HepG2 (cell line): ENCODE measurements at regions not wholly inside any gene's neighbourhood (a gene's known extent, or its start where the extent isn't known, plus 50 kb on each side); places are given as distances from the start of the nearest gene placed in this dataset.

Source experiments
- ATAC-seq: fragments of 200-7000 bp; cut with Tn5 transposase; 3 replicates; pipeline ENCODE4 v1.9.1; 2020; ENCODE audit warnings: mild to moderate bottlenecking, moderate library complexity
- BruUV-seq: library from RNA; stranded (reverse); fragments of 400-500 nt; replicated peaks from 2 replicates; lab custom pipeline; 2021; lab: Mats Ljungman, UMichigan
- CTCF ChIA-PET: fragments of 300-600 bp; formaldehyde crosslinking; extraction: SDS; loops from one replicate; lab custom pipeline; 2021; ENCODE audit warnings: low total read pairs, inconsistent platforms, low intra/inter-chr PET ratio; lab: Yijun Ruan, JAX
- POLR2A ChIA-PET: fragments of 350-600 bp; sonication (Branson Sonifier 250); formaldehyde crosslinking; loops from one replicate; lab custom pipeline; 2020; ENCODE audit warnings: antibody characterized with exemption, inconsistent platforms; lab: Yijun Ruan, JAX
- DNase-seq: peaks from one replicate; pipeline ENCODE4 v3.0.0-alpha.2; 2015; ENCODE audit warnings: low spot score
- FAIRE-seq: peaks from 3 replicates; lab custom pipeline; 2011; peaks lifted over from hg19 to GRCh38; lab: Jason Lieb, UNC
- H2AFZ ChIP-seq: one replicate; pipeline ENCODE4 v1.6.1; 2011; ENCODE audit warnings: low read length, inconsistent platforms
- H3K27ac ChIP-seq: fragments of 300-600 bp; 3 replicates; pipeline ENCODE4 v1.8.0; 2011; ENCODE audit warnings: mixed run types, mild to moderate bottlenecking, mixed read lengths, low read length, inconsistent platforms; ENCODE audit not compliant: insufficient read depth; ENCODE audit errors: extremely low read length
- H3K27me3 ChIP-seq, 2 experiments: fragments of 200-600 bp in 1 of 2; 2 replicates in 1 of 2; 3 replicates in 1 of 2; pipeline versions ENCODE4 v1.6.0 to v1.8.0; 2011; ENCODE audit warnings: low read length in 2 of 2, mild to moderate bottlenecking in 2 of 2, moderate library complexity in 2 of 2, inconsistent platforms in 1 of 2; ENCODE audit not compliant: insufficient read depth in 2 of 2, control insufficient read depth in 1 of 2
- H3K36me3 ChIP-seq, 2 experiments: fragments of 200-600 bp in 1 of 2; replicated peaks in 1 of 2; 2 replicates in 1 of 2; 3 replicates in 1 of 2; pipeline versions ENCODE4 v1.5.1 to v1.8.0; 2011; ENCODE audit warnings: low read length in 2 of 2, inconsistent platforms in 1 of 2; ENCODE audit not compliant: insufficient read depth in 2 of 2, control insufficient read depth in 1 of 2
- H3K4me1 ChIP-seq: 2 replicates; pipeline ENCODE4 v1.5.1; 2012; ENCODE audit warnings: low read length, inconsistent platforms; ENCODE audit not compliant: insufficient read depth
- H3K4me2 ChIP-seq: 2 replicates; pipeline ENCODE4 v1.6.0; 2011; ENCODE audit warnings: low read depth, low read length, inconsistent platforms
- H3K4me3 ChIP-seq, 3 experiments: fragments of 200-600 bp in 1 of 3; sonication (generic), shearing (Covaris generic) in 1 of 3; replicated peaks in 1 of 3; 2 replicates each; pipeline ENCODE4 v1.5.1; 2011 to 2016; ENCODE audit warnings: low read length in 3 of 3, inconsistent platforms in 2 of 3, low read depth in 2 of 3, mild to moderate bottlenecking in 2 of 3, control low read depth in 1 of 3, mixed read lengths in 1 of 3; ENCODE audit not compliant: insufficient read depth in 1 of 3
- H3K79me2 ChIP-seq: one replicate; pipeline ENCODE4 v1.6.1; 2011; ENCODE audit warnings: low read length, inconsistent platforms; ENCODE audit not compliant: insufficient read depth
- H3K9ac ChIP-seq: 2 replicates; pipeline ENCODE4 v1.6.0; 2011; ENCODE audit warnings: mild to moderate bottlenecking, low read depth, low read length, inconsistent platforms; ENCODE audit not compliant: insufficient read depth
- H3K9me3 ChIP-seq: 2 replicates; pipeline ENCODE4 v1.5.1; 2012; ENCODE audit warnings: mild to moderate bottlenecking, low read length
- H4K20me1 ChIP-seq: 2 replicates; pipeline ENCODE4 v1.6.0; 2011; ENCODE audit warnings: inconsistent platforms, mild to moderate bottlenecking, low read length, moderate library complexity; ENCODE audit not compliant: insufficient read depth
- KAT7 ChIP-seq: IDR thresholded peaks from 2 replicates; pipeline ENCODE4 v1.6.1; 2018; ENCODE audit warnings: borderline replicate concordance, missing compliant biosample characterization
- MAFK ChIP-seq, 2 experiments: IDR thresholded peaks in 1 of 2; conservative IDR thresholded peaks in 1 of 2; 2 replicates each; pipeline ENCODE4 v1.6.1; 2011; ENCODE audit warnings: improper control_type of control experiment in 2 of 2, low read length in 2 of 2
- NFE2L2 ChIP-seq: fragments of 150-350 bp; IDR thresholded peaks from 2 replicates; pipeline ENCODE4 v1.6.1; 2014; ENCODE audit warnings: low read length
- TEAD3 ChIP-seq: optimal IDR thresholded peaks from 2 replicates; pipeline ENCODE3; 2016; ENCODE audit warnings: borderline replicate concordance
- THYN1 ChIP-seq: sonication (generic); formaldehyde crosslinking; IDR thresholded peaks from 2 replicates; pipeline ENCODE4 v1.8.1; 2023; ENCODE audit warnings: low read depth, mild to moderate bottlenecking, moderate library complexity, missing genetic modification reagents, borderline replicate concordance
- ZNF138 ChIP-seq: sonication (generic); formaldehyde crosslinking; IDR thresholded peaks from 2 replicates; pipeline ENCODE4 v1.5.0; 2020; ENCODE audit warnings: mild to moderate bottlenecking, low read depth, missing genetic modification reagents
- WGBS: methylation state at CpG from one replicate; pipeline ENCODE4 v1.1.6; 2017; ENCODE audit warnings: low lambda C conversion rate; 5-methylcytosine and 5-hydroxymethylcytosine counted together
- in situ Hi-C: cut with HindIII; loops from 2 replicates; pipeline ENCODE4 v1.10.0; 2017; ENCODE audit warnings: low pct_unique_long_range_greater_than_20kb; ENCODE audit not compliant: extremely low pct_ligation_motif_present
- intact Hi-C: fragments of 100-400 bp; cut with micrococcal nuclease; formaldehyde crosslinking; loops from one replicate; pipeline ENCODE4 v1.10.0; 2022; ENCODE audit not compliant: unreplicated experiment
- TF ChIP-seq, protein P1 (sequence below): sonication (generic); formaldehyde crosslinking; IDR thresholded peaks from 2 replicates; pipeline ENCODE4 v1.4.0; 2020; ENCODE audit warnings: missing genetic modification reagents, borderline replicate concordance
- TF ChIP-seq, protein P2 (sequence below): sonication (generic); formaldehyde crosslinking; IDR thresholded peaks from 2 replicates; pipeline ENCODE4 v1.5.1; 2020; ENCODE audit warnings: mild to moderate bottlenecking, missing genetic modification reagents, moderate library complexity
- TF ChIP-seq, protein P3 (sequence below): sonication (generic); formaldehyde crosslinking; IDR thresholded peaks from 2 replicates; pipeline ENCODE4 v1.4.0; 2020; ENCODE audit warnings: mild to moderate bottlenecking, missing genetic modification reagents

DNA sequence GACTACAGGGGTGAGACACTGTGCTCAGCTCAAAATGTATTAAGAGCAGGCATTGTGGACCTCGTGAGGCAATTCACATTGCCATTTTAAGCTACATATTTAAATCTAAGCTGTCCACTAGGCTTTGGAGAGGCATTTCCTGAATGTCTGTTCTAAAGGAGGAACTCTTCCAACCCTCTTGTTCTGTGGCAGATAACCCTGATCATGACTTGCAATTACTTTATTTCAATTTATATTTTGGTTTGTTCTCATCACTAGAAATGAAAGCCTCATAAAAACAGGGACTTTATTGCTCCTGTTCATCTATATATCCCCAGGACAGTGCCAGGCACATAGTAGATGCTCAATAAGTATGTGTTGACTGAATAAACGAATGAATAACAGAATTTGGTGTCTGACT, 84.0 kb upstream of the SALL4 start:
- TF ChIP-seq NFE2L2 (peak; percentile 64), ZNF138 (no peak)
- TF ChIP-seq, protein P1, sequence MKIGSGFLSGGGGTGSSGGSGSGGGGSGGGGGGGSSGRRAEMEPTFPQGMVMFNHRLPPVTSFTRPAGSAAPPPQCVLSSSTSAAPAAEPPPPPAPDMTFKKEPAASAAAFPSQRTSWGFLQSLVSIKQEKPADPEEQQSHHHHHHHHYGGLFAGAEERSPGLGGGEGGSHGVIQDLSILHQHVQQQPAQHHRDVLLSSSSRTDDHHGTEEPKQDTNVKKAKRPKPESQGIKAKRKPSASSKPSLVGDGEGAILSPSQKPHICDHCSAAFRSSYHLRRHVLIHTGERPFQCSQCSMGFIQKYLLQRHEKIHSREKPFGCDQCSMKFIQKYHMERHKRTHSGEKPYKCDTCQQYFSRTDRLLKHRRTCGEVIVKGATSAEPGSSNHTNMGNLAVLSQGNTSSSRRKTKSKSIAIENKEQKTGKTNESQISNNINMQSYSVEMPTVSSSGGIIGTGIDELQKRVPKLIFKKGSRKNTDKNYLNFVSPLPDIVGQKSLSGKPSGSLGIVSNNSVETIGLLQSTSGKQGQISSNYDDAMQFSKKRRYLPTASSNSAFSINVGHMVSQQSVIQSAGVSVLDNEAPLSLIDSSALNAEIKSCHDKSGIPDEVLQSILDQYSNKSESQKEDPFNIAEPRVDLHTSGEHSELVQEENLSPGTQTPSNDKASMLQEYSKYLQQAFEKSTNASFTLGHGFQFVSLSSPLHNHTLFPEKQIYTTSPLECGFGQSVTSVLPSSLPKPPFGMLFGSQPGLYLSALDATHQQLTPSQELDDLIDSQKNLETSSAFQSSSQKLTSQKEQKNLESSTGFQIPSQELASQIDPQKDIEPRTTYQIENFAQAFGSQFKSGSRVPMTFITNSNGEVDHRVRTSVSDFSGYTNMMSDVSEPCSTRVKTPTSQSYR (CRISPR knock-in tag), result no peak
- no peak for ATAC-seq
- no peak for FAIRE-seq
- Histone ChIP-seq H3K4me3 (no peak overlapping the region), H3K4me1 (no peaks in the 10 kb centered on the region), H3K9me3 (no peaks in the 10 kb centered on the region), H2AFZ (no peak overlapping the region), H3K9ac (no peak overlapping the region), H3K4me2 (no peak overlapping the region), H3K79me2 (no peaks in the 10 kb centered on the region), H3K27ac (no peak overlapping the region), H3K27me3 (peaks cover 0 to 8% of the 10 kb centered on the region in 2 experiments; a peak in 1 of 5 replicates), H4K20me1 (no peaks in the 10 kb centered on the region), H3K36me3 (no peaks in the 10 kb centered on the region)
- in situ Hi-C loops, result no loop called here
- CTCF ChIA-PET, result no interaction called here
- 1% methylated on average over 2 of the region's 2 CpGs for WGBS
- POLR2A ChIA-PET, result no interaction called here
- no TSS peak for BruUV-seq
- intact Hi-C loops, result no loop called here
- DNase-seq, result no peak

DNA sequence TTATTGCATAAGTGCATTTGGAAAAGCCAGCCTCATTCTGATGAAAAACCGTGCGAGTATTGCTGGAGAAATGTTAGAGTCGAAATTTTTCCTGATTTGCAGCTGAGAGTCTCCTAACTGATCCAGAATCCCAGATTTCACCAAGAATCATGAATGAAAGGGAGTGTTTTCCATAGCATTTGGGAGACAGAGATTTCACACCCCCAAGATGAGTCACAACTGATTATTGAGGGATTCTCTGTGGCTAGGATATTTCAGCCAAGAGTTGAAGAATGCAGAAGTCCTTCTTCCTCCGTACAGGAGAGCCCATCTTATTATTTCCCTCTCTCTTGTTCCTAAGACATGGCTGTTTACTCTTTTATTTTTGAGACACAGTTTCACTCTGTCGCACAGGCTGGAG, 82.2 kb upstream of the SALL4 start:
- Histone ChIP-seq H3K4me1 (no peaks in the 10 kb centered on the region), H3K36me3 (no peaks in the 10 kb centered on the region), H3K4me2 (no peak overlapping the region), H3K27ac (no peak overlapping the region), H3K9me3 (no peaks in the 10 kb centered on the region), H3K79me2 (no peaks in the 10 kb centered on the region), H2AFZ (no peak overlapping the region), H3K27me3 (peaks cover 0 to 8% of the 10 kb centered on the region in 2 experiments; a peak in 1 of 5 replicates), H4K20me1 (no peaks in the 10 kb centered on the region), H3K4me3 (no peak overlapping the region), H3K9ac (no peak overlapping the region)
- WGBS, result 34% methylated on average over 5 of the region's 5 CpGs
- FAIRE-seq (no peak), ATAC-seq (no peak), DNase-seq (no peak)
- no TSS peak for BruUV-seq
- intact Hi-C loops (no loop called here), in situ Hi-C loops (no loop called here)
- ChIA-PET CTCF (no interaction called here), POLR2A (no interaction called here)
- TF ChIP-seq, protein P2, sequence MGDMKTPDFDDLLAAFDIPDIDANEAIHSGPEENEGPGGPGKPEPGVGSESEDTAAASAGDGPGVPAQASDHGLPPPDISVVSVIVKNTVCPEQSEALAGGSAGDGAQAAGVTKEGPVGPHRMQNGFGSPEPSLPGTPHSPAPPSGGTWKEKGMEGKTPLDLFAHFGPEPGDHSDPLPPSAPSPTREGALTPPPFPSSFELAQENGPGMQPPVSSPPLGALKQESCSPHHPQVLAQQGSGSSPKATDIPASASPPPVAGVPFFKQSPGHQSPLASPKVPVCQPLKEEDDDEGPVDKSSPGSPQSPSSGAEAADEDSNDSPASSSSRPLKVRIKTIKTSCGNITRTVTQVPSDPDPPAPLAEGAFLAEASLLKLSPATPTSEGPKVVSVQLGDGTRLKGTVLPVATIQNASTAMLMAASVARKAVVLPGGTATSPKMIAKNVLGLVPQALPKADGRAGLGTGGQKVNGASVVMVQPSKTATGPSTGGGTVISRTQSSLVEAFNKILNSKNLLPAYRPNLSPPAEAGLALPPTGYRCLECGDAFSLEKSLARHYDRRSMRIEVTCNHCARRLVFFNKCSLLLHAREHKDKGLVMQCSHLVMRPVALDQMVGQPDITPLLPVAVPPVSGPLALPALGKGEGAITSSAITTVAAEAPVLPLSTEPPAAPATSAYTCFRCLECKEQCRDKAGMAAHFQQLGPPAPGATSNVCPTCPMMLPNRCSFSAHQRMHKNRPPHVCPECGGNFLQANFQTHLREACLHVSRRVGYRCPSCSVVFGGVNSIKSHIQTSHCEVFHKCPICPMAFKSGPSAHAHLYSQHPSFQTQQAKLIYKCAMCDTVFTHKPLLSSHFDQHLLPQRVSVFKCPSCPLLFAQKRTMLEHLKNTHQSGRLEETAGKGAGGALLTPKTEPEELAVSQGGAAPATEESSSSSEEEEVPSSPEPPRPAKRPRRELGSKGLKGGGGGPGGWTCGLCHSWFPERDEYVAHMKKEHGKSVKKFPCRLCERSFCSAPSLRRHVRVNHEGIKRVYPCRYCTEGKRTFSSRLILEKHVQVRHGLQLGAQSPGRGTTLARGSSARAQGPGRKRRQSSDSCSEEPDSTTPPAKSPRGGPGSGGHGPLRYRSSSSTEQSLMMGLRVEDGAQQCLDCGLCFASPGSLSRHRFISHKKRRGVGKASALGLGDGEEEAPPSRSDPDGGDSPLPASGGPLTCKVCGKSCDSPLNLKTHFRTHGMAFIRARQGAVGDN, result no peak
- TF ChIP-seq THYN1 (CRISPR knock-in tag), result no peak
- TF ChIP-seq MAFK (conservative IDR thresholded peaks at IDR 0.05 in 1 of 2, IDR thresholded peaks at IDR 0.05 in 1 of 2; ENCODE audit: low read length in 2 of 2), result no peak
- TF ChIP-seq, protein P3, sequence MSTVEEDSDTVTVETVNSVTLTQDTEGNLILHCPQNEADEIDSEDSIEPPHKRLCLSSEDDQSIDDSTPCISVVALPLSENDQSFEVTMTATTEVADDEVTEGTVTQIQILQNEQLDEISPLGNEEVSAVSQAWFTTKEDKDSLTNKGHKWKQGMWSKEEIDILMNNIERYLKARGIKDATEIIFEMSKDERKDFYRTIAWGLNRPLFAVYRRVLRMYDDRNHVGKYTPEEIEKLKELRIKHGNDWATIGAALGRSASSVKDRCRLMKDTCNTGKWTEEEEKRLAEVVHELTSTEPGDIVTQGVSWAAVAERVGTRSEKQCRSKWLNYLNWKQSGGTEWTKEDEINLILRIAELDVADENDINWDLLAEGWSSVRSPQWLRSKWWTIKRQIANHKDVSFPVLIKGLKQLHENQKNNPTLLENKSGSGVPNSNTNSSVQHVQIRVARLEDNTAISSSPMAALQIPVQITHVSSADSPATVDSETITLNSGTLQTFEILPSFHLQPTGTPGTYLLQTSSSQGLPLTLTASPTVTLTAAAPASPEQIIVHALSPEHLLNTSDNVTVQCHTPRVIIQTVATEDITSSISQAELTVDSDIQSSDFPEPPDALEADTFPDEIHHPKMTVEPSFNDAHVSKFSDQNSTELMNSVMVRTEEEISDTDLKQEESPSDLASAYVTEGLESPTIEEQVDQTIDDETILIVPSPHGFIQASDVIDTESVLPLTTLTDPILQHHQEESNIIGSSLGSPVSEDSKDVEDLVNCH (CRISPR knock-in tag), result no peak
- TF ChIP-seq TEAD3, result no peak
- TF ChIP-seq KAT7 (CRISPR knock-in tag), result no peak
